Prostate gland (tissue), 2 donors: ENCODE measurements at regions not wholly inside any gene's neighbourhood (a gene's known extent, or its start where the extent isn't known, plus 50 kb on each side); places are given as distances from the start of the nearest gene placed in this dataset.

Experiments used
- DNase-seq: peaks from one replicate; pipeline ENCODE4 v3.0.0-alpha.2; 2019; ENCODE audit warnings: low spot score
- H3K27ac ChIP-seq, 2 donors: fragments of 200-600 bp; sonication (generic); 2 replicates each; pipeline ENCODE4 v1.5.1; 2017 to 2019
- H3K27me3 ChIP-seq: fragments of 200-600 bp; sonication (generic); replicated peaks from 2 replicates; pipeline ENCODE4 v1.5.1; 2019; ENCODE audit not compliant: insufficient read depth
- H3K36me3 ChIP-seq, 2 donors: fragments of 200-600 bp; sonication (generic); 1 replicate in 1 of 2; 2 replicates in 1 of 2; pipeline versions ENCODE4 v1.5.1 to v1.8.1; 2017 to 2019
- H3K4me1 ChIP-seq: fragments of 200-600 bp; sonication (generic); replicated peaks from 2 replicates; pipeline ENCODE4 v1.5.1; 2019
- H3K4me3 ChIP-seq, 2 donors: fragments of 200-600 bp; sonication (generic); 2 replicates each; pipeline ENCODE4 v1.5.1; 2017 to 2019
- H3K9me3 ChIP-seq: fragments of 200-600 bp; sonication (generic); 2 replicates; pipeline ENCODE4 v1.5.1; 2017
- POLR2A ChIP-seq: fragments of 450-650 bp; IDR thresholded peaks from one replicate; pipeline ENCODE4 v1.6.1; 2016; ENCODE audit warnings: antibody characterized with exemption, mild to moderate bottlenecking
- POLR2AphosphoS5 ChIP-seq: sonication (generic); formaldehyde crosslinking; IDR thresholded peaks from one replicate; pipeline ENCODE4 v1.6.1; 2017; ENCODE audit warnings: antibody characterized with exemption
- WGBS: methylation state at CpG from one replicate; pipeline ENCODE4 v1.1.5; 2018; 5-methylcytosine and 5-hydroxymethylcytosine counted together
- intact Hi-C: fragments of 100-400 bp; cut with DNase I; formaldehyde crosslinking; loops from one replicate; pipeline ENCODE4 v1.14.2; 2022
- TF ChIP-seq, protein P1 (sequence below), 4 experiments: fragments of 200-600 bp in 2 of 4; fragments of 450-650 bp in 2 of 4; sonication (generic) in 2 of 4; IDR thresholded peaks; 1 replicate in 3 of 4; 2 replicates in 1 of 4; pipeline ENCODE4 v1.5.1; 2016 to 2019; ENCODE audit warnings: antibody characterized with exemption in 4 of 4, mild to moderate bottlenecking in 2 of 4, moderate library complexity in 2 of 4

DNA sequence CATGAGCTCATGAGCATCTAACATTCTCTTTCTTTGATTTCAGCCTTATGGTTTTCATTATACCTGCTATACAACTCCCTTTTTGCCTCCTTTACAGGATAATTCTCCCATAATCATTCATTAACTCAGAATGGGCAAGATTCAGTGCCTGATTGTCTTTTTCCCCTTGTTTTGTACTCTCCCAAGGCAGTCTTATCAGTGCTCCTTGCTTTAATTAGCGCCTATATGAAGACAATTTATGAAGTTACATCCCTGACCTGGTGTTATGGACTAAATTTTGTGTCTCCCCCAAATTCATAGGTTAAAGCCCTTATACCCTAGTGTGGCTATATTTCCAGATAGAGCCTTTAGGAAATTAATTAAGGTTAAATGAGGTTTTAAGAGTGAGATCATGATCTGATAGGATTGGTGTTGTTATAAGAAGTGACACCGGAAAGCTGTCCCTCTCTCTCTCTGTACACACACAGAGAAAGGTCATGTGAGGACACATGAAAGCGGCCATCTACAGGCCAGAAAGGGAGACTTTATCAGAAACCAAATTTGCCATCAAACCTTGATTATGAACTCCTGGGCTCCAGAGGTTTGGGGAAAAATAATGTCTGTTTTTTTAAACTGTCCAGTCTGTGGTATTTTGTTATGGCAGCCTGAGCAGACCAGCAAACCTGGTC, 185.8 kb upstream of the CHODL start:
- Histone ChIP-seq H3K4me3 (no peak overlapping the region), H3K36me3 (no peaks in the 10 kb centered on the region), H3K4me1 (no peaks in the 10 kb centered on the region), H3K9me3 (no peaks in the 10 kb centered on the region), H3K27me3 (no peaks in the 10 kb centered on the region), H3K27ac (no peak overlapping the region)
- intact Hi-C loops = no loop called here
- WGBS = 88% methylated on average over 3 of the region's 3 CpGs
- DNase-seq = no peak
- TF ChIP-seq POLR2A = no peak
- TF ChIP-seq POLR2AphosphoS5 = no peak

DNA sequence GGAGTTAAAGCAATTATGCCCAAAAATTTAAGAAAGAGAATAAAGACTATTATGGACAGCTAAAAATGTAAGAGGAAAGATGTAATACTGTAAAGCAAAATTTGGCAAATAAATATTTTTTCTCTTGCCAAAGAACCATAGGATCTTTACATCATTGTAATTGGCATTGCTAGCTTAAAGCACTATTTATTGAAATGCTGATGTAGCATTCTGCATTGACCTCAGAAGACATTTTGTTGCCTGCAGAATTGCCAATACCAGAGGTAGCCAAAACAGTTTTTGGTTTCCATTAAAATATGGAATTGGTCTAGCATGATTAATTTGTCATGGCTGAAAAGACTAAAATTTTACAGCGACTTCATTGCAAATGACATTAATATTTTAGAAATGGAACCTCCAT, 191.5 kb upstream of the CHODL start:
- no peaks in the 10 kb centered on the region for H3K9me3 ChIP-seq
- H3K36me3 ChIP-seq = no peaks in the 10 kb centered on the region
- WGBS = 93% methylated on average over 1 of the region's 1 CpG
- no peaks in the 10 kb centered on the region for H3K27me3 ChIP-seq
- DNase-seq = no peak
- TF ChIP-seq POLR2AphosphoS5 (no peak), POLR2A (no peak)
- TF ChIP-seq, protein P1, sequence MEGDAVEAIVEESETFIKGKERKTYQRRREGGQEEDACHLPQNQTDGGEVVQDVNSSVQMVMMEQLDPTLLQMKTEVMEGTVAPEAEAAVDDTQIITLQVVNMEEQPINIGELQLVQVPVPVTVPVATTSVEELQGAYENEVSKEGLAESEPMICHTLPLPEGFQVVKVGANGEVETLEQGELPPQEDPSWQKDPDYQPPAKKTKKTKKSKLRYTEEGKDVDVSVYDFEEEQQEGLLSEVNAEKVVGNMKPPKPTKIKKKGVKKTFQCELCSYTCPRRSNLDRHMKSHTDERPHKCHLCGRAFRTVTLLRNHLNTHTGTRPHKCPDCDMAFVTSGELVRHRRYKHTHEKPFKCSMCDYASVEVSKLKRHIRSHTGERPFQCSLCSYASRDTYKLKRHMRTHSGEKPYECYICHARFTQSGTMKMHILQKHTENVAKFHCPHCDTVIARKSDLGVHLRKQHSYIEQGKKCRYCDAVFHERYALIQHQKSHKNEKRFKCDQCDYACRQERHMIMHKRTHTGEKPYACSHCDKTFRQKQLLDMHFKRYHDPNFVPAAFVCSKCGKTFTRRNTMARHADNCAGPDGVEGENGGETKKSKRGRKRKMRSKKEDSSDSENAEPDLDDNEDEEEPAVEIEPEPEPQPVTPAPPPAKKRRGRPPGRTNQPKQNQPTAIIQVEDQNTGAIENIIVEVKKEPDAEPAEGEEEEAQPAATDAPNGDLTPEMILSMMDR (IDR thresholded peaks at IDR 0.05) = no peak
- H3K4me3 ChIP-seq = no peak overlapping the region
- H3K4me1 ChIP-seq = no peaks in the 10 kb centered on the region
- intact Hi-C loops = no loop called here
- H3K27ac ChIP-seq = no peak overlapping the region

DNA sequence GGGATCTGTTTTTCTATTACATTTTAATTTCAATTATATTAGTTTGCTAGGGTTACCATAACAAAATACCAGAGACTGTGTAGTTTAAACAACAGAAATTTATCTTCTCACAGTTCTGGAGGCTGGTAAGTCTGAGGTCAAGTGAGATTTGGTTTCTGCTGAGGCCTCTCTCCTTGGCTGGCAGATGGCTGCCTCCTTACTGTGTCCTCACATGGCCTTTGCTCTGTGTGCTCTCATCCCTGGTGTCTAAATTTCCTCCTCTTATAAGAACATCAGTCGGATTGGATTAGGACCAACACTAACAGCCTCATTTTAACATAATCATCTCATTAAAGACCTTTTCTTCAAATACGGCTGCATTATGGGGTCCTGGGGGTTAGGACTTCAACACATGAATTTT, 195.2 kb upstream of the CHODL start:
- H3K4me3 ChIP-seq = no peak overlapping the region
- no peaks in the 10 kb centered on the region for H3K36me3 ChIP-seq
- no peaks in the 10 kb centered on the region for H3K27me3 ChIP-seq
- no peak for DNase-seq
- WGBS = 79% methylated on average over 2 of the region's 2 CpGs
- H3K27ac ChIP-seq = no peak overlapping the region
- TF ChIP-seq POLR2AphosphoS5 (no peak), POLR2A (no peak)
- TF ChIP-seq, protein P1 (IDR thresholded peaks at IDR 0.05) = no peak
- intact Hi-C loops = no loop called here
- no peaks in the 10 kb centered on the region for H3K4me1 ChIP-seq
- no peaks in the 10 kb centered on the region for H3K9me3 ChIP-seq

DNA sequence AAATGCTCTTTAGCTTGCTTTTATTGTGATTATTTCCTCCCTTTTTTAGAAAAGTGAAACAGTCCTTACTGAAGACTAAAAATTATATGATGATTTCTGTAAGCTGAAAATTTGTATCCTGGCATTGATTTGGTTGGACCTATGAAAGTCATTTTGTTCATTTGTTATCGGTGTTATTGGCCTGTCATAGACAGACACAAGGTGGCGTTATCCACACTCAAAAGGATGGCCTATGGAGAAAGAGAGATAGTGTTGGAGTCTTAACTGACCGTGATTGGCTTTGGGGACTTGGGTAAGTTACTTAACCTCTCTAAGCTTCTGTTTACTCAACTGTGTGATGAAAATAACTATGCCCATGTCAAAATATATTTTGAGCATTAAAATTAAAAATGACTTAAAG, 203.6 kb upstream of the CHODL start:
- no peaks in the 10 kb centered on the region for H3K36me3 ChIP-seq
- WGBS = 36% methylated on average over 3 of the region's 3 CpGs
- no peak for DNase-seq
- intact Hi-C loops = no loop called here
- no peaks in the 10 kb centered on the region for H3K4me1 ChIP-seq
- no peak overlapping the region for H3K27ac ChIP-seq
- no peak for TF ChIP-seq POLR2AphosphoS5
- TF ChIP-seq, protein P1 (IDR thresholded peaks at IDR 0.05) = peak in 3 of 4 experiments; percentile 14 to 29 (median 15)
- H3K27me3 ChIP-seq = no peaks in the 10 kb centered on the region
- no peak overlapping the region for H3K4me3 ChIP-seq
- no peaks in the 10 kb centered on the region for H3K9me3 ChIP-seq

DNA sequence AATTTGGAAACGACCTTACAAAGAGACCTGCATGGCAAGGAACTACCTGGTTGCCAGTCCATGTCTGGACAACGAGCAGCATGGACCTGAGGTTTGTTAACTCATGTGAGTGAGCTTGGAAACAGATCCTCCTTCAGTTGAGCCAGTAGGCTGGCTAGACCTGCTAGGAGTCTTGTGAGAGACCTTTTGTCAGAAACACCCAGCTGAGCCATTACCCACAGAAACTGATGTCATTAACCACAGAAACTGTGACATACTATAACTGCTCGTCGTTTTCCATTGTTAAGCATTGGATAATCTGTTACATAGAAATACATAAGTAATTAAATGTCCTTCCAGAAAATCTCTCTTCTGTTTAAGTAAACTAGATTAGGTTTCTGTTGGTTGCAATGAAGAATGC, 211.1 kb upstream of the C21orf91 start:
- no peaks in the 10 kb centered on the region for H3K27me3 ChIP-seq
- 80% methylated on average over 4 of the region's 4 CpGs for WGBS
- TF ChIP-seq POLR2AphosphoS5 (no peak), POLR2A (no peak)
- TF ChIP-seq, protein P1 (IDR thresholded peaks at IDR 0.05) = no peak
- no peak overlapping the region for H3K4me3 ChIP-seq
- no peaks in the 10 kb centered on the region for H3K4me1 ChIP-seq
- intact Hi-C loops = no loop called here
- H3K36me3 ChIP-seq = no peaks in the 10 kb centered on the region
- no peak overlapping the region for H3K27ac ChIP-seq
- H3K9me3 ChIP-seq = no peaks in the 10 kb centered on the region
- DNase-seq = no peak
